Smooth muscle cell (in vitro differentiated cells): ENCODE measurements at regions not wholly inside any gene's neighbourhood (a gene's known extent, or its start where the extent isn't known, plus 50 kb on each side); places are given as distances from the start of the nearest gene placed in this dataset.
"Not testable (repeated sequence)": the region's sequence is repeated elsewhere in the genome, so short reads cannot be mapped to it uniquely, and the experiment has no call there.

Source experiments
- DNase-seq: peaks from one replicate; lab custom pipeline; 2025; ENCODE audit not compliant: unreplicated experiment; lab: John Stamatoyannopoulos, UW
- H2AFZ ChIP-seq: fragments of 200-600 bp; sonication (generic); 2 replicates; pipeline ENCODE4 v1.6.0; 2016; ENCODE audit warnings: antibody characterized with exemption, low read depth, mild to moderate bottlenecking
- H3F3A ChIP-seq: fragments of 200-600 bp; sonication (generic); 2 replicates; pipeline ENCODE4 v1.6.0; 2017; ENCODE audit warnings: antibody characterized with exemption, low read depth
- H3K27ac ChIP-seq: fragments of 200-600 bp; sonication (generic); 2 replicates; pipeline ENCODE4 v1.5.1; 2016; ENCODE audit warnings: low read depth, mild to moderate bottlenecking
- H3K27me3 ChIP-seq: fragments of 200-600 bp; sonication (generic); 2 replicates; pipeline ENCODE4 v1.6.1; 2016; ENCODE audit warnings: low read depth, mild to moderate bottlenecking
- H3K36me3 ChIP-seq: fragments of 200-600 bp; sonication (generic); 2 replicates; pipeline ENCODE4 v1.5.1; 2016; ENCODE audit warnings: low read depth
- H3K4me1 ChIP-seq: fragments of 200-600 bp; sonication (generic); 2 replicates; pipeline ENCODE4 v1.5.1; 2016; ENCODE audit warnings: low read depth
- H3K4me2 ChIP-seq: fragments of 200-600 bp; sonication (generic); 2 replicates; pipeline ENCODE4 v1.6.0; 2016; ENCODE audit warnings: mild to moderate bottlenecking
- H3K4me3 ChIP-seq: fragments of 200-600 bp; sonication (generic); 2 replicates; pipeline ENCODE4 v1.5.1; 2016; ENCODE audit warnings: mild to moderate bottlenecking
- H3K79me2 ChIP-seq: fragments of 200-600 bp; sonication (generic); 2 replicates; pipeline ENCODE4 v1.6.0; 2016; ENCODE audit warnings: low read depth, mild to moderate bottlenecking
- H3K9ac ChIP-seq: fragments of 200-600 bp; sonication (generic); 2 replicates; pipeline ENCODE4 v1.6.0; 2016; ENCODE audit warnings: low read depth
- H3K9me3 ChIP-seq: fragments of 200-600 bp; sonication (generic); replicated peaks from 2 replicates; pipeline ENCODE4 v1.5.1; 2016; ENCODE audit warnings: low read depth
- H4K20me1 ChIP-seq: fragments of 200-600 bp; sonication (generic); 2 replicates; pipeline ENCODE4 v1.6.0; 2016; ENCODE audit warnings: low read depth
- WGBS: methylation state at CpG from one replicate; pipeline ENCODE4 v1.1.7; 2016; ENCODE audit warnings: low lambda C conversion rate; 5-methylcytosine and 5-hydroxymethylcytosine counted together
- TF ChIP-seq, protein P1 (sequence below): fragments of 200-600 bp; sonication (generic); IDR thresholded peaks from 2 replicates; pipeline ENCODE4 v1.5.1; 2017; ENCODE audit warnings: borderline replicate concordance, mild to moderate bottlenecking, antibody characterized with exemption; ENCODE audit not compliant: insufficient read depth, poor library complexity, severe bottlenecking

DNA sequence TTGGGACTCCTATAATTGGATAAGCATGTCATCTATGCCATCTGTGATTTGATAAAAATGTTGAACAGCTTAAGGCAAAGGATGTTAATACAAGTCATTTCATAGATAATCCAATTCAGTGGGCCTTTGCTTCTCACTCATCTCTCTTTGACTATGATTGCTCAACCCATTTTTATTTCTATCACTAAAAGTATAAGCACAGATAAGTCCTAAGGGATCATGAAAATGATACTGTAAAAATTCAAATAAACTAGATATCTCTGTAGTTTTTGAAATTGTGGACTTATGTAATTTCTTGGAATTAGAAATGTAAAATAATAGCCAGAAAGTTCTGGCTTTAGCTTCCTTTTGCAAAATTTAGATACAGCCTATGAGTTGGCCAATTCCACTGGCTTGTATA, 440.3 kb downstream of the POM121L12 start:
- Histone ChIP-seq H4K20me1 (no peaks in the 10 kb centered on the region), H3K9ac (no peak overlapping the region), H3K4me1 (no peaks in the 10 kb centered on the region), H3K27me3 (no peaks in the 10 kb centered on the region), H3K36me3 (no peaks in the 10 kb centered on the region), H3K79me2 (no peaks in the 10 kb centered on the region), H3K27ac (no peak overlapping the region), H3K4me3 (no peak overlapping the region), H2AFZ (no peak overlapping the region), H3F3A (no peaks in the 10 kb centered on the region), H3K9me3 (no peaks in the 10 kb centered on the region), H3K4me2 (no peak overlapping the region)
- TF ChIP-seq, protein P1, sequence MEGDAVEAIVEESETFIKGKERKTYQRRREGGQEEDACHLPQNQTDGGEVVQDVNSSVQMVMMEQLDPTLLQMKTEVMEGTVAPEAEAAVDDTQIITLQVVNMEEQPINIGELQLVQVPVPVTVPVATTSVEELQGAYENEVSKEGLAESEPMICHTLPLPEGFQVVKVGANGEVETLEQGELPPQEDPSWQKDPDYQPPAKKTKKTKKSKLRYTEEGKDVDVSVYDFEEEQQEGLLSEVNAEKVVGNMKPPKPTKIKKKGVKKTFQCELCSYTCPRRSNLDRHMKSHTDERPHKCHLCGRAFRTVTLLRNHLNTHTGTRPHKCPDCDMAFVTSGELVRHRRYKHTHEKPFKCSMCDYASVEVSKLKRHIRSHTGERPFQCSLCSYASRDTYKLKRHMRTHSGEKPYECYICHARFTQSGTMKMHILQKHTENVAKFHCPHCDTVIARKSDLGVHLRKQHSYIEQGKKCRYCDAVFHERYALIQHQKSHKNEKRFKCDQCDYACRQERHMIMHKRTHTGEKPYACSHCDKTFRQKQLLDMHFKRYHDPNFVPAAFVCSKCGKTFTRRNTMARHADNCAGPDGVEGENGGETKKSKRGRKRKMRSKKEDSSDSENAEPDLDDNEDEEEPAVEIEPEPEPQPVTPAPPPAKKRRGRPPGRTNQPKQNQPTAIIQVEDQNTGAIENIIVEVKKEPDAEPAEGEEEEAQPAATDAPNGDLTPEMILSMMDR: no peak
- no peak for DNase-seq

DNA sequence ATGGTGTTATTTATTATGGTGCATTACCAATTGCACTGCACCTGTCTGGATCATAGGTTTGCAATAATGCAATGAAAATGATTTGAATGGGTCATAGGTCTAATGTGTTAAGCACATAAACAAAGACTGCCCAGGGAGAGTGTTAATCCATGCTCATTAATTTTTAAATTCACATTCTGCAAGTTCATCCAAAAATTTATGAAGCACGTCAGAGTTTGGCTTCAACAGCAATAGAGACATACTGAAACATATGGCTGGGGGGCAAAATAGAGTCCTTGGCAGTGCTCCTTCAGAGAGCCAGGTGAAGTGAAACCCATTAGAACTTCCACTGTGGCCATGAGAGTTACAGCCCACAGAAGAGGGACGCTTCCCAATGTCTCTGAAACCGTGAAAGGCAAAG, 441.1 kb downstream of the POM121L12 start:
- WGBS: 91% methylated on average over 3 of the region's 3 CpGs
- no peaks in the 10 kb centered on the region for H3K36me3 ChIP-seq
- no peak overlapping the region for H3K4me2 ChIP-seq
- H3K4me3 ChIP-seq: no peak overlapping the region
- no peaks in the 10 kb centered on the region for H3K9me3 ChIP-seq
- H3K79me2 ChIP-seq: no peaks in the 10 kb centered on the region
- no peak overlapping the region for H2AFZ ChIP-seq
- no peak overlapping the region for H3K27ac ChIP-seq
- H3F3A ChIP-seq: no peaks in the 10 kb centered on the region
- H4K20me1 ChIP-seq: no peaks in the 10 kb centered on the region
- H3K27me3 ChIP-seq: no peaks in the 10 kb centered on the region
- H3K9ac ChIP-seq: no peak overlapping the region
- H3K4me1 ChIP-seq: no peaks in the 10 kb centered on the region
- DNase-seq: no peak
- TF ChIP-seq, protein P1: no peak

DNA sequence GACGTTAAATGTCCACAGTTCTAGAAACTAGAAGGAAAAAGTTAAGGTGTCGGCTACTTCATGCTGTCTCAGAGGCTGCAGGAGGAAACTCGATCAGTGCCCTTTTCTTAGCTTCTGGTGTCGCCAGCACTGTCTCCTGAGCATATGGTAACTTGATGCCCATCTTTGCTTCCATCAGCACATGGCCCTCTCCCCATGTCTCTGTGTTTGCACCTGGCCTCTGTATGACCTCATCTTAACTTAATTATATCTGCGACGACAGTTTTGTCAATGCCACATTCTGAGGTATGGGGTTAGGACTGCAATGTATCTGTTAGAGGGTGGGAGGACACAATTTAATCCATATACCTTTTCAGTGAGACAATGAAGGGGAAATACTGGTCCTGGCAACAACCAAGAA, 449.9 kb downstream of the POM121L12 start:
- no peak for DNase-seq
- no peak overlapping the region for H2AFZ ChIP-seq
- H3K27me3 ChIP-seq: no peaks in the 10 kb centered on the region
- H4K20me1 ChIP-seq: no peaks in the 10 kb centered on the region
- no peaks in the 10 kb centered on the region for H3F3A ChIP-seq
- no peaks in the 10 kb centered on the region for H3K36me3 ChIP-seq
- TF ChIP-seq, protein P1: no peak
- no peak overlapping the region for H3K27ac ChIP-seq
- WGBS: 97% methylated on average over 6 of the region's 6 CpGs
- no peak overlapping the region for H3K4me2 ChIP-seq
- no peaks in the 10 kb centered on the region for H3K79me2 ChIP-seq
- H3K9ac ChIP-seq: no peak overlapping the region
- H3K4me1 ChIP-seq: no peaks in the 10 kb centered on the region
- no peaks in the 10 kb centered on the region for H3K9me3 ChIP-seq
- no peak overlapping the region for H3K4me3 ChIP-seq

DNA sequence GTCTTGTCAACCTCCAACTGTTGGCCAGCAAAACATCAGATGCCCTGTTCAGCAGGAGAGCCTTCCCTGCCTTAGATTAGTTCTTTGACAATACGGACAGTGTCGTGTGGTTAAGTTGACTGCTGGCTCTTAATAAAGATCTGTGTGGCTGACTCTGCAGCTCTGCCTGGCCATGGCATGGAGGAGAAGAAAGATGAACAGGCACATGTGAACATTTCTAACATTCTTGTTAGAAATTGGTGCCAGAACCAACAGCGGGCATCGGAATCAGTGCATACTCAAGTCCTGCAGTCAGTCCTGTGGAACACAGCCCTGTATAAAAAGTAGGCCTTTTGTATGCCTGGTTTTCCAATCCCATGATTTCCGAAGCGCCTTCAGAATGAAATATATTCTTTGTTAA, 455.6 kb downstream of the POM121L12 start:
- 93% methylated on average over 6 of the region's 6 CpGs for WGBS
- Histone ChIP-seq H3K4me2 (no peak overlapping the region), H3K9me3 (no peaks in the 10 kb centered on the region), H3K9ac (no peak overlapping the region), H4K20me1 (no peaks in the 10 kb centered on the region), H3K27ac (no peak overlapping the region), H3K27me3 (no peaks in the 10 kb centered on the region), H2AFZ (no peak overlapping the region), H3K79me2 (no peaks in the 10 kb centered on the region), H3K4me3 (no peak overlapping the region), H3K4me1 (no peaks in the 10 kb centered on the region), H3K36me3 (no peaks in the 10 kb centered on the region), H3F3A (no peaks in the 10 kb centered on the region)
- DNase-seq: no peak
- TF ChIP-seq, protein P1: no peak

DNA sequence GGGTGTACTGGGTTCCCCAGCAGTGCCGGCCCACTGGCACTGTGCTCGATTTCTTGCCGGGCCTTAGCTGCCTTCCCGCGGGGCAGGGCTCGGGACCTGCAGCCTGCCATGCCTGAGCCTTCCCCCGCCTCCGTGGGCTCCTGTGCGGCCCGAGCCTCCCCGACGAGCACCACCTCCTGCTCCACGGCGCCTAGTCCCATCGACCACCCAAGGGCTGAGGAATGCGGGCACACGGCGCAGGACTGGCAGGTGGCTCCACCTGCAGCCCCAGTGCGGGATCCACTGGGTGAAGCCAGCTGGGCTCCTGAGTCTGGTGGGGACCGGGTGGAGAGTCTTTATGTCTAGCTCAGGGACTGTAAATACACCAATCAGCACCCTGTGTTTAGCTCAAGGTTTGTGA, 459.7 kb downstream of the POM121L12 start:
- not testable (repeated sequence) for H3K9me3 ChIP-seq, H4K20me1 ChIP-seq, H3K4me3 ChIP-seq, H3K27ac ChIP-seq, H3K36me3 ChIP-seq, H3K27me3 ChIP-seq, DNase-seq, H3K9ac ChIP-seq, H3K4me1 ChIP-seq, H3F3A ChIP-seq, H3K4me2 ChIP-seq, H3K79me2 ChIP-seq, H2AFZ ChIP-seq
- WGBS: 97% methylated on average over 20 of the region's 20 CpGs
